GM23338 (cell line): ENCODE measurements at regions not wholly inside any gene's neighbourhood (a gene's known extent, or its start where the extent isn't known, plus 50 kb on each side); places are given as distances from the start of the nearest gene placed in this dataset.

Source experiments
- ATAC-seq: fragments of 200-7000 bp; cut with Tn5 transposase; 3 replicates; pipeline ENCODE4 v1.9.1; 2020
- DNase-seq: peaks from one replicate; pipeline ENCODE4 v3.0.0-alpha.2; 2015; ENCODE audit warnings: low spot score
- H2AFZ ChIP-seq: fragments of 200-600 bp; sonication (generic); 2 replicates; pipeline ENCODE4 v1.8.0; 2016; ENCODE audit warnings: antibody characterized with exemption, mild to moderate bottlenecking, moderate library complexity
- H3F3A ChIP-seq: fragments of 200-600 bp; sonication (generic); replicated peaks from 2 replicates; pipeline ENCODE4 v1.8.0; 2017; ENCODE audit warnings: antibody characterized with exemption, mixed run types, low read depth
- H3K27ac ChIP-seq: fragments of 200-600 bp; sonication (generic); 2 replicates; pipeline ENCODE4 v1.6.1; 2016; ENCODE audit warnings: low read depth
- H3K27me3 ChIP-seq: fragments of 200-600 bp; sonication (generic); 2 replicates; pipeline ENCODE4 v1.8.0; 2016; ENCODE audit warnings: mild to moderate bottlenecking, mixed run types, moderate library complexity; ENCODE audit not compliant: insufficient read depth
- H3K36me3 ChIP-seq: fragments of 200-600 bp; sonication (generic); 2 replicates; pipeline ENCODE4 v1.8.0; 2016; ENCODE audit warnings: mild to moderate bottlenecking; ENCODE audit not compliant: insufficient read depth
- H3K4me1 ChIP-seq: fragments of 200-600 bp; sonication (generic); 2 replicates; pipeline ENCODE4 v1.8.0; 2016; ENCODE audit warnings: mild to moderate bottlenecking, moderate library complexity; ENCODE audit not compliant: insufficient read depth
- H3K4me2 ChIP-seq: fragments of 200-600 bp; sonication (generic); 2 replicates; pipeline ENCODE4 v1.7.1; 2017; ENCODE audit warnings: mixed run types
- H3K4me3 ChIP-seq: fragments of 200-600 bp; sonication (generic); 2 replicates; pipeline ENCODE4 v1.6.1; 2016; ENCODE audit warnings: mixed run types
- H3K79me2 ChIP-seq: fragments of 200-600 bp; sonication (generic); replicated peaks from 2 replicates; pipeline ENCODE4 v1.8.0; 2017; ENCODE audit warnings: mild to moderate bottlenecking; ENCODE audit not compliant: insufficient read depth
- H3K9me2 ChIP-seq: fragments of 200-600 bp; sonication (generic); 2 replicates; pipeline ENCODE4 v1.8.0; 2017; ENCODE audit not compliant: insufficient read depth
- H4K20me1 ChIP-seq: fragments of 200-600 bp; sonication (generic); replicated peaks from 2 replicates; pipeline ENCODE4 v1.8.0; 2017; ENCODE audit warnings: mild to moderate bottlenecking; ENCODE audit not compliant: insufficient read depth
- H3K27ac Mint-ChIP-seq: 2 replicates; pipeline ENCODE4 v1.8.0; 2020; ENCODE audit warnings: inconsistent platforms, mild to moderate bottlenecking, moderate library complexity, mixed read lengths
- H3K27me3 Mint-ChIP-seq: 3 replicates; pipeline ENCODE4 v1.8.0; 2022; ENCODE audit warnings: low read depth, mild to moderate bottlenecking, moderate library complexity, mixed read lengths, inconsistent platforms; ENCODE audit not compliant: insufficient read depth, poor library complexity
- H3K36me3 Mint-ChIP-seq: 3 replicates; pipeline ENCODE4 v1.8.0; 2021; ENCODE audit warnings: low read depth, mild to moderate bottlenecking, inconsistent platforms, moderate library complexity, mixed read lengths
- H3K4me1 Mint-ChIP-seq: 3 replicates; pipeline ENCODE4 v1.8.0; 2020; ENCODE audit warnings: mild to moderate bottlenecking, inconsistent platforms, mixed read lengths
- H3K4me3 Mint-ChIP-seq: 3 replicates; pipeline ENCODE4 v1.8.0; 2021; ENCODE audit warnings: moderate library complexity, mild to moderate bottlenecking, inconsistent platforms, mixed read lengths
- H3K9me3 Mint-ChIP-seq: 3 replicates; pipeline ENCODE4 v1.8.0; 2020; ENCODE audit warnings: moderate library complexity, mild to moderate bottlenecking, inconsistent platforms, mixed read lengths
- CREB1 ChIP-seq: fragments of 250-450 bp; sonication (Bioruptor Pico); IDR thresholded peaks from 2 replicates; pipeline ENCODE4 v1.5.0; 2020; ENCODE audit warnings: low read depth, mild to moderate bottlenecking, moderate library complexity
- EZH2 ChIP-seq: fragments of 200-600 bp; sonication (generic); IDR thresholded peaks from one replicate; pipeline ENCODE4 v1.8.0; 2017; ENCODE audit warnings: antibody characterized with exemption, mild to moderate bottlenecking, low read depth; ENCODE audit not compliant: unreplicated experiment
- EZH2phosphoT487 ChIP-seq: fragments of 200-600 bp; sonication (generic); IDR thresholded peaks from one replicate; pipeline ENCODE4 v1.8.1; 2018; ENCODE audit warnings: antibody characterized with exemption; ENCODE audit not compliant: unreplicated experiment
- JUNB ChIP-seq: IDR thresholded peaks from one replicate; pipeline ENCODE4 v1.6.1; 2016; ENCODE audit warnings: antibody characterized with exemption; ENCODE audit not compliant: unreplicated experiment
- NANOG ChIP-seq: IDR thresholded peaks from 2 replicates; pipeline ENCODE4 v1.6.1; 2016; ENCODE audit warnings: antibody characterized with exemption, borderline replicate concordance
- POLR2AphosphoS5 ChIP-seq: IDR thresholded peaks from 2 replicates; pipeline ENCODE4 v1.6.1; 2016; ENCODE audit warnings: antibody characterized with exemption, low read depth
- STAT1 ChIP-seq: IDR thresholded peaks from one replicate; pipeline ENCODE4 v1.6.1; 2016; ENCODE audit warnings: antibody characterized with exemption; ENCODE audit not compliant: unreplicated experiment
- ZNF114 ChIP-seq: fragments of 250-450 bp; sonication (Bioruptor Pico); IDR thresholded peaks from 2 replicates; pipeline ENCODE4 v1.5.0; 2020; ENCODE audit warnings: mild to moderate bottlenecking, moderate library complexity
- ZNF331 ChIP-seq: fragments of 250-450 bp; sonication (Bioruptor Pico); IDR thresholded peaks from 2 replicates; pipeline ENCODE4 v1.5.0; 2020; ENCODE audit warnings: low read depth, mild to moderate bottlenecking, moderate library complexity
- TF ChIP-seq, protein P1 (sequence below): IDR thresholded peaks from one replicate; pipeline ENCODE4 v1.6.1; 2018; ENCODE audit warnings: antibody characterized with exemption; ENCODE audit not compliant: unreplicated experiment
- TF ChIP-seq, protein P2 (sequence below): fragments of 250-450 bp; sonication (Bioruptor Pico); IDR thresholded peaks from 2 replicates; pipeline ENCODE4 v1.5.0; 2020; ENCODE audit warnings: mild to moderate bottlenecking, moderate library complexity
- TF ChIP-seq, protein P3 (sequence below): IDR thresholded peaks from 2 replicates; pipeline ENCODE4 v1.6.1; 2016; ENCODE audit warnings: antibody characterized with exemption
- TF ChIP-seq, protein P4 (sequence below), 2 experiments: fragments of 200-600 bp in 1 of 2; sonication (generic) in 1 of 2; conservative IDR thresholded peaks; 2 replicates each; pipeline versions ENCODE4 v1.5.1 to v1.6.1; 2016 to 2017; ENCODE audit warnings: antibody characterized with exemption in 2 of 2, low read depth in 2 of 2, mild to moderate bottlenecking in 2 of 2, moderate library complexity in 1 of 2

DNA sequence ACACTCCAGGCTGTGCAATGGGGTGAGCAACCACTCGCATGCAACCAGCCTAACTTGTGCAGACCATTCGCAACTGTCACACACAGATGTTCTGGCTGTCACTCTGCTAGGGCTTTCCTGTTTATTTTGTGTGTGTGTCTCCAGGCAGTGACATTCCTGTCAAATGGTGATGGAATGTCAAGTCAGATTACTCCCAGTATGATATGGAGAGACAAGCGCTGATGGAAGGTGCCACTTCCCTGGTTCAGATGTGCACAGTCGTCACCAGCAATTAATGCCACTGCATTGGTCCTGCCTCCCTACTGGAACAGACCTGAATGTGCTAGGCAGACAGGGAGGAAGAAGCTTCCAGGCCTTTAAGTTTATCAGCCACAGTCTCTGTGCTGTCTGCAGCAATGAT is 442.4 kb upstream of the ISX start:
- H2AFZ ChIP-seq = no peak overlapping the region
- H3K79me2 ChIP-seq = no peaks in the 10 kb centered on the region
- H3K4me3 ChIP-seq = no peak overlapping the region
- H3K36me3 ChIP-seq = no peaks in the 10 kb centered on the region; the same call in 1 of the 2 replicates
- H3F3A ChIP-seq = no peaks in the 10 kb centered on the region
- TF ChIP-seq EZH2phosphoT487 = no peak
- TF ChIP-seq NANOG = no peak
- TF ChIP-seq CREB1 (CRISPR knock-in tag) = no peak
- TF ChIP-seq STAT1 = no peak
- TF ChIP-seq ZNF114 = no peak
- TF ChIP-seq, protein P1, sequence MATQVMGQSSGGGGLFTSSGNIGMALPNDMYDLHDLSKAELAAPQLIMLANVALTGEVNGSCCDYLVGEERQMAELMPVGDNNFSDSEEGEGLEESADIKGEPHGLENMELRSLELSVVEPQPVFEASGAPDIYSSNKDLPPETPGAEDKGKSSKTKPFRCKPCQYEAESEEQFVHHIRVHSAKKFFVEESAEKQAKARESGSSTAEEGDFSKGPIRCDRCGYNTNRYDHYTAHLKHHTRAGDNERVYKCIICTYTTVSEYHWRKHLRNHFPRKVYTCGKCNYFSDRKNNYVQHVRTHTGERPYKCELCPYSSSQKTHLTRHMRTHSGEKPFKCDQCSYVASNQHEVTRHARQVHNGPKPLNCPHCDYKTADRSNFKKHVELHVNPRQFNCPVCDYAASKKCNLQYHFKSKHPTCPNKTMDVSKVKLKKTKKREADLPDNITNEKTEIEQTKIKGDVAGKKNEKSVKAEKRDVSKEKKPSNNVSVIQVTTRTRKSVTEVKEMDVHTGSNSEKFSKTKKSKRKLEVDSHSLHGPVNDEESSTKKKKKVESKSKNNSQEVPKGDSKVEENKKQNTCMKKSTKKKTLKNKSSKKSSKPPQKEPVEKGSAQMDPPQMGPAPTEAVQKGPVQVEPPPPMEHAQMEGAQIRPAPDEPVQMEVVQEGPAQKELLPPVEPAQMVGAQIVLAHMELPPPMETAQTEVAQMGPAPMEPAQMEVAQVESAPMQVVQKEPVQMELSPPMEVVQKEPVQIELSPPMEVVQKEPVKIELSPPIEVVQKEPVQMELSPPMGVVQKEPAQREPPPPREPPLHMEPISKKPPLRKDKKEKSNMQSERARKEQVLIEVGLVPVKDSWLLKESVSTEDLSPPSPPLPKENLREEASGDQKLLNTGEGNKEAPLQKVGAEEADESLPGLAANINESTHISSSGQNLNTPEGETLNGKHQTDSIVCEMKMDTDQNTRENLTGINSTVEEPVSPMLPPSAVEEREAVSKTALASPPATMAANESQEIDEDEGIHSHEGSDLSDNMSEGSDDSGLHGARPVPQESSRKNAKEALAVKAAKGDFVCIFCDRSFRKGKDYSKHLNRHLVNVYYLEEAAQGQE = no peak
- TF ChIP-seq, protein P2, sequence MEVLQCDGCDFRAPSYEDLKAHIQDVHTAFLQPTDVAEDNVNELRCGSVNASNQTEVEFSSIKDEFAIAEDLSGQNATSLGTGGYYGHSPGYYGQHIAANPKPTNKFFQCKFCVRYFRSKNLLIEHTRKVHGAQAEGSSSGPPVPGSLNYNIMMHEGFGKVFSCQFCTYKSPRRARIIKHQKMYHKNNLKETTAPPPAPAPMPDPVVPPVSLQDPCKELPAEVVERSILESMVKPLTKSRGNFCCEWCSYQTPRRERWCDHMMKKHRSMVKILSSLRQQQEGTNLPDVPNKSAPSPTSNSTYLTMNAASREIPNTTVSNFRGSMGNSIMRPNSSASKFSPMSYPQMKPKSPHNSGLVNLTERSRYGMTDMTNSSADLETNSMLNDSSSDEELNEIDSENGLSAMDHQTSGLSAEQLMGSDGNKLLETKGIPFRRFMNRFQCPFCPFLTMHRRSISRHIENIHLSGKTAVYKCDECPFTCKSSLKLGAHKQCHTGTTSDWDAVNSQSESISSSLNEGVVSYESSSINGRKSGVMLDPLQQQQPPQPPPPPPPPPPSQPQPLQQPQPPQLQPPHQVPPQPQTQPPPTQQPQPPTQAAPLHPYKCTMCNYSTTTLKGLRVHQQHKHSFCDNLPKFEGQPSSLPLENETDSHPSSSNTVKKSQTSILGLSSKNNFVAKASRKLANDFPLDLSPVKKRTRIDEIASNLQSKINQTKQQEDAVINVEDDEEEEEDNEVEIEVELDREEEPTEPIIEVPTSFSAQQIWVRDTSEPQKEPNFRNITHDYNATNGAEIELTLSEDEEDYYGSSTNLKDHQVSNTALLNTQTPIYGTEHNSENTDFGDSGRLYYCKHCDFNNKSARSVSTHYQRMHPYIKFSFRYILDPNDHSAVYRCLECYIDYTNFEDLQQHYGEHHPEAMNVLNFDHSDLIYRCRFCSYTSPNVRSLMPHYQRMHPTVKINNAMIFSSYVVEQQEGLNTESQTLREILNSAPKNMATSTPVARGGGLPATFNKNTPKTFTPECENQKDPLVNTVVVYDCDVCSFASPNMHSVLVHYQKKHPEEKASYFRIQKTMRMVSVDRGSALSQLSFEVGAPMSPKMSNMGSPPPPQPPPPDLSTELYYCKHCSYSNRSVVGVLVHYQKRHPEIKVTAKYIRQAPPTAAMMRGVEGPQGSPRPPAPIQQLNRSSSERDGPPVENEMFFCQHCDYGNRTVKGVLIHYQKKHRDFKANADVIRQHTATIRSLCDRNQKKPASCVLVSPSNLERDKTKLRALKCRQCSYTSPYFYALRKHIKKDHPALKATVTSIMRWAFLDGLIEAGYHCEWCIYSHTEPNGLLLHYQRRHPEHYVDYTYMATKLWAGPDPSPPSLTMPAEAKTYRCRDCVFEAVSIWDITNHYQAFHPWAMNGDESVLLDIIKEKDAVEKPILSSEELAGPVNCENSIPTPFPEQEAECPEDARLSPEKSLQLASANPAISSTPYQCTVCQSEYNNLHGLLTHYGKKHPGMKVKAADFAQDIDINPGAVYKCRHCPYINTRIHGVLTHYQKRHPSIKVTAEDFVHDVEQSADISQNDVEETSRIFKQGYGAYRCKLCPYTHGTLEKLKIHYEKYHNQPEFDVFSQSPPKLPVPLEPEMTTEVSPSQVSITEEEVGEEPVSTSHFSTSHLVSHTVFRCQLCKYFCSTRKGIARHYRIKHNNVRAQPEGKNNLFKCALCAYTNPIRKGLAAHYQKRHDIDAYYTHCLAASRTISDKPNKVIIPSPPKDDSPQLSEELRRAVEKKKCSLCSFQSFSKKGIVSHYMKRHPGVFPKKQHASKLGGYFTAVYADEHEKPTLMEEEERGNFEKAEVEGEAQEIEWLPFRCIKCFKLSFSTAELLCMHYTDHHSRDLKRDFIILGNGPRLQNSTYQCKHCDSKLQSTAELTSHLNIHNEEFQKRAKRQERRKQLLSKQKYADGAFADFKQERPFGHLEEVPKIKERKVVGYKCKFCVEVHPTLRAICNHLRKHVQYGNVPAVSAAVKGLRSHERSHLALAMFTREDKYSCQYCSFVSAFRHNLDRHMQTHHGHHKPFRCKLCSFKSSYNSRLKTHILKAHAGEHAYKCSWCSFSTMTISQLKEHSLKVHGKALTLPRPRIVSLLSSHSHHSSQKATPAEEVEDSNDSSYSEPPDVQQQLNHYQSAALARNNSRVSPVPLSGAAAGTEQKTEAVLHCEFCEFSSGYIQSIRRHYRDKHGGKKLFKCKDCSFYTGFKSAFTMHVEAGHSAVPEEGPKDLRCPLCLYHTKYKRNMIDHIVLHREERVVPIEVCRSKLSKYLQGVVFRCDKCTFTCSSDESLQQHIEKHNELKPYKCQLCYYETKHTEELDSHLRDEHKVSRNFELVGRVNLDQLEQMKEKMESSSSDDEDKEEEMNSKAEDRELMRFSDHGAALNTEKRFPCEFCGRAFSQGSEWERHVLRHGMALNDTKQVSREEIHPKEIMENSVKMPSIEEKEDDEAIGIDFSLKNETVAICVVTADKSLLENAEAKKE (CRISPR knock-in tag) = no peak
- no peak for TF ChIP-seq EZH2
- TF ChIP-seq, protein P3, sequence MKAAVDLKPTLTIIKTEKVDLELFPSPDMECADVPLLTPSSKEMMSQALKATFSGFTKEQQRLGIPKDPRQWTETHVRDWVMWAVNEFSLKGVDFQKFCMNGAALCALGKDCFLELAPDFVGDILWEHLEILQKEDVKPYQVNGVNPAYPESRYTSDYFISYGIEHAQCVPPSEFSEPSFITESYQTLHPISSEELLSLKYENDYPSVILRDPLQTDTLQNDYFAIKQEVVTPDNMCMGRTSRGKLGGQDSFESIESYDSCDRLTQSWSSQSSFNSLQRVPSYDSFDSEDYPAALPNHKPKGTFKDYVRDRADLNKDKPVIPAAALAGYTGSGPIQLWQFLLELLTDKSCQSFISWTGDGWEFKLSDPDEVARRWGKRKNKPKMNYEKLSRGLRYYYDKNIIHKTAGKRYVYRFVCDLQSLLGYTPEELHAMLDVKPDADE = no peak
- TF ChIP-seq, protein P4, sequence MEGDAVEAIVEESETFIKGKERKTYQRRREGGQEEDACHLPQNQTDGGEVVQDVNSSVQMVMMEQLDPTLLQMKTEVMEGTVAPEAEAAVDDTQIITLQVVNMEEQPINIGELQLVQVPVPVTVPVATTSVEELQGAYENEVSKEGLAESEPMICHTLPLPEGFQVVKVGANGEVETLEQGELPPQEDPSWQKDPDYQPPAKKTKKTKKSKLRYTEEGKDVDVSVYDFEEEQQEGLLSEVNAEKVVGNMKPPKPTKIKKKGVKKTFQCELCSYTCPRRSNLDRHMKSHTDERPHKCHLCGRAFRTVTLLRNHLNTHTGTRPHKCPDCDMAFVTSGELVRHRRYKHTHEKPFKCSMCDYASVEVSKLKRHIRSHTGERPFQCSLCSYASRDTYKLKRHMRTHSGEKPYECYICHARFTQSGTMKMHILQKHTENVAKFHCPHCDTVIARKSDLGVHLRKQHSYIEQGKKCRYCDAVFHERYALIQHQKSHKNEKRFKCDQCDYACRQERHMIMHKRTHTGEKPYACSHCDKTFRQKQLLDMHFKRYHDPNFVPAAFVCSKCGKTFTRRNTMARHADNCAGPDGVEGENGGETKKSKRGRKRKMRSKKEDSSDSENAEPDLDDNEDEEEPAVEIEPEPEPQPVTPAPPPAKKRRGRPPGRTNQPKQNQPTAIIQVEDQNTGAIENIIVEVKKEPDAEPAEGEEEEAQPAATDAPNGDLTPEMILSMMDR (conservative IDR thresholded peaks at IDR 0.05; ENCODE audit: low read depth in 2 of 2) = no peak
- no peak for TF ChIP-seq POLR2AphosphoS5
- TF ChIP-seq JUNB = no peak
- TF ChIP-seq ZNF331 (CRISPR knock-in tag) = no peak
- H3K4me1 ChIP-seq = no peaks in the 10 kb centered on the region
- H3K4me3 Mint-ChIP-seq = no peak overlapping the region
- H3K27ac ChIP-seq = no peak overlapping the region
- H3K27me3 ChIP-seq = no peaks in the 10 kb centered on the region
- ATAC-seq = no peak
- H3K4me2 ChIP-seq = no peak overlapping the region
- H3K9me3 Mint-ChIP-seq = peaks cover 72% of the 10 kb centered on the region
- H3K36me3 Mint-ChIP-seq = peaks cover 17% of the 10 kb centered on the region; the same call in 2 of the 3 replicates
- no peak overlapping the region for H3K27ac Mint-ChIP-seq
- H3K9me2 ChIP-seq = no peaks in the 10 kb centered on the region
- no peaks in the 10 kb centered on the region for H3K27me3 Mint-ChIP-seq
- H4K20me1 ChIP-seq = no peaks in the 10 kb centered on the region
- DNase-seq = no peak
- no peaks in the 10 kb centered on the region for H3K4me1 Mint-ChIP-seq
